Sigmoid colon (tissue), 6 donors: ENCODE measurements at regions not wholly inside any gene's neighbourhood (a gene's known extent, or its start where the extent isn't known, plus 50 kb on each side); places are given as distances from the start of the nearest gene placed in this dataset.

Experiments used
- DNase-seq: peaks from one replicate; pipeline ENCODE4 v3.0.0-alpha.2; 2019
- H3K27ac ChIP-seq, 4 donors: fragments of 200-600 bp; sonication (generic); one replicate each; pipeline ENCODE4 v1.5.1; 2016 to 2019; ENCODE audit warnings: mild to moderate bottlenecking in 1 of 4
- H3K27me3 ChIP-seq, 3 donors: fragments of 200-600 bp; sonication (generic); one replicate each; pipeline ENCODE4 v1.5.1; 2019; ENCODE audit warnings: mild to moderate bottlenecking in 1 of 3
- H3K36me3 ChIP-seq, 4 donors: fragments of 200-600 bp; sonication (generic); one replicate each; pipeline ENCODE4 v1.5.1; 2016 to 2019
- H3K4me1 ChIP-seq, 4 donors: fragments of 200-600 bp; sonication (generic); one replicate each; pipeline ENCODE4 v1.5.1; 2017 to 2019
- H3K4me3 ChIP-seq, 4 donors: fragments of 200-600 bp; sonication (generic); one replicate each; pipeline ENCODE4 v1.5.1; 2017 to 2019; ENCODE audit warnings: mild to moderate bottlenecking in 2 of 4, moderate library complexity in 1 of 4
- H3K9me3 ChIP-seq, 4 donors: fragments of 200-600 bp in 3 of 4; sonication (generic) in 3 of 4; one replicate each; pipeline versions ENCODE4 v1.5.1 to v1.6.1; 2013 to 2019
- CTCF ChIP-seq, 4 experiments: fragments of 450-650 bp in 3 of 4; fragments of 200-600 bp in 1 of 4; IDR thresholded peaks; one replicate each; pipeline ENCODE4 v1.5.1; 2016 to 2019; ENCODE audit warnings: antibody characterized with exemption in 4 of 4, mild to moderate bottlenecking in 3 of 4, moderate library complexity in 2 of 4
- EP300 ChIP-seq, 4 donors: sonication (generic); formaldehyde crosslinking; IDR thresholded peaks; one replicate each; pipeline ENCODE4 v1.6.1; 2017; ENCODE audit warnings: antibody characterized with exemption in 4 of 4
- POLR2A ChIP-seq, 2 donors: fragments of 450-650 bp; IDR thresholded peaks; one replicate each; pipeline ENCODE4 v1.6.1; 2016; ENCODE audit warnings: antibody characterized with exemption in 2 of 2, mild to moderate bottlenecking in 2 of 2, moderate library complexity in 2 of 2
- POLR2AphosphoS5 ChIP-seq, 4 donors: sonication (generic); formaldehyde crosslinking; IDR thresholded peaks; one replicate each; pipeline ENCODE4 v1.6.1; 2017; ENCODE audit warnings: antibody characterized with exemption in 4 of 4
- WGBS, 2 donors: extraction: QIAGEN DNeasy Blood & Tissue Kit; methylation state at CpG; one replicate each; pipeline ENCODE4 v1.1.7; 2013; 5-methylcytosine and 5-hydroxymethylcytosine counted together
- intact Hi-C: fragments of 100-400 bp; cut with DNase I; formaldehyde crosslinking; loops from one replicate; pipeline ENCODE4 v1.15.1; 2023
- donor health status: healthy with polysubstance abuse.
- donor health status: healthy.

DNA sequence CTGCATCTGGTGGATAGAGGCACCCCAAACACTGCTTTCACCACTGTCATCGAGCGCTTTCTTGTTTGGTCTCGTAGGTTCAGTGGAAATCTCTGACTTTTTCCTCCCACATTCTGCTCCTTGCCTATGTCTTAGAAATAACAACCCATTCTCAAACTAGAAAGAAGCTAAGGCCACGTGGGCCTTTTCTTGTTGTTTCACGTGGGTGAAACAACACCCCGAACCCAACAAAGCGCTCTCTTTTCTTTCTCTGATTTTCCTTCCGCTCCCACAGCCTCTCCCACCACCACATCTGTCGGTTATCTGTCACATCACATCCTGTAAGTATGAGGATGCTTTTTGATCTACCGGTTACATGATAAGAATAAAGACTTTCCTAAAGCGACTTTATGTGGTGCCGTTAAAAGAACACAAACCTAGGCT lies 77.1 kb downstream of the LINC01488 start:
- H3K4me1 ChIP-seq = no peaks in the 10 kb centered on the region
- no peaks in the 10 kb centered on the region for H3K36me3 ChIP-seq
- TF ChIP-seq CTCF (IDR thresholded peaks at IDR 0.05) = no peak
- no peak for TF ChIP-seq POLR2A (IDR thresholded peaks at IDR 0.05)
- TF ChIP-seq EP300 (IDR thresholded peaks at IDR 0.05) = no peak
- TF ChIP-seq POLR2AphosphoS5 (IDR thresholded peaks at IDR 0.05) = no peak
- 72 to 79% methylated on average over 12 of the region's 12 CpGs for WGBS, 2 donors
- H3K9me3 ChIP-seq = no peaks in the 10 kb centered on the region
- DNase-seq = no peak
- H3K27ac ChIP-seq = no peak overlapping the region
- H3K4me3 ChIP-seq = no peak overlapping the region
- no peaks in the 10 kb centered on the region for H3K27me3 ChIP-seq
- intact Hi-C loops = no loop called here

GRCh38 chr11:69559181-69559580 lies 77.7 kb downstream of the LINC01488 start:
- H3K4me1 ChIP-seq = no peaks in the 10 kb centered on the region
- no peaks in the 10 kb centered on the region for H3K27me3 ChIP-seq
- H3K9me3 ChIP-seq = no peaks in the 10 kb centered on the region
- no peaks in the 10 kb centered on the region for H3K36me3 ChIP-seq
- intact Hi-C loops = no loop called here
- TF ChIP-seq CTCF (IDR thresholded peaks at IDR 0.05) (no peak), POLR2AphosphoS5 (IDR thresholded peaks at IDR 0.05) (no peak), POLR2A (IDR thresholded peaks at IDR 0.05) (no peak), EP300 (IDR thresholded peaks at IDR 0.05) (no peak)
- no peak overlapping the region for H3K27ac ChIP-seq
- no peak overlapping the region for H3K4me3 ChIP-seq
- WGBS, 2 donors = 80 to 86% methylated on average over 5 of the region's 5 CpGs
- DNase-seq = no peak

DNA sequence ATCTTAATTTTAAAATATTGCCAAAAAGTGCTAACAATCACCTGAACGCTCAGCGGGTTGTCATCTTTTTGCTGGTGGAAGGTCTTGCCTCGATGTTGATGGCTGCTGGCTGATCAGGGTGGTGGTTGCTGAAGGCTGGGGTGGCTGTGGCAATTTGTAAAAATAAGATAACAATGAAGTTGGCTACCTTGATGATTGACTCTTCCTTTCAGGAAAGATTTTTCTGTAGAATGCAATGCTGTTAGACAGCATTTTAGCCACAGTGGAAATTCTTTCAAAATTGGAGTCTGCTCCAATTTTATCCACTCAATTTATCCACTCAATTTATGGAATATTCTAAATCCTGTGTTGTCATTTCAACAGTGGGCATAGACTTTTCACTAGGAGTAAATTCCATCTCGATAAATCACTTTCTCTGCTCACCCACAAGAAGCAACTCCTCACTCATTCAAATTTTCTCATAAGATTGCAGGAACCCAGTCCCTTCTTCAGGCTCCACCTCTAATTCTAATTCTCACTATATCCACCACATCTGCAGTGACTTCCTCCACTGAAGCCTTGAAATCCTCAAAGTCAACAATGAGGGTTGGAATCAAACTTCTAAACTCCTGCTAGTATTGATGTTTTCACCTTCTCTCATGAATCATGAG lies 78.8 kb downstream of the LINC01488 start:
- TF ChIP-seq POLR2A (IDR thresholded peaks at IDR 0.05) = no peak
- no peak for TF ChIP-seq CTCF (IDR thresholded peaks at IDR 0.05)
- no peak for TF ChIP-seq POLR2AphosphoS5 (IDR thresholded peaks at IDR 0.05)
- no peak for TF ChIP-seq EP300 (IDR thresholded peaks at IDR 0.05)
- Histone ChIP-seq H3K9me3 (no peaks in the 10 kb centered on the region), H3K27ac (no peak overlapping the region), H3K27me3 (no peaks in the 10 kb centered on the region), H3K36me3 (no peaks in the 10 kb centered on the region), H3K4me1 (no peaks in the 10 kb centered on the region), H3K4me3 (no peak overlapping the region)
- no peak for DNase-seq
- intact Hi-C loops = loop anchor here (10.0 kb wide), 1 partner anchor 605 kb away; no protein-coding TSS in a partner anchor
- WGBS, 2 donors = 89 to 93% methylated on average over 4 of the region's 4 CpGs

- Histone ChIP-seq H3K27me3 (no peaks in the 10 kb centered on the region), H3K36me3 (no peaks in the 10 kb centered on the region), H3K27ac (no peak overlapping the region), H3K4me1 (no peaks in the 10 kb centered on the region), H3K9me3 (no peaks in the 10 kb centered on the region), H3K4me3 (no peak overlapping the region)
- no peak for TF ChIP-seq EP300 (IDR thresholded peaks at IDR 0.05)
- TF ChIP-seq CTCF (IDR thresholded peaks at IDR 0.05) = no peak
- intact Hi-C loops = loop anchor here (10.0 kb wide), 1 partner anchor 602 kb away; no protein-coding TSS in a partner anchor
- no peak for DNase-seq
- 90 to 93% methylated on average over 4 of the region's 4 CpGs for WGBS, 2 donors
Observed at GRCh38 chr11:69562302-69562701, 78.7 kb upstream of the CCND1 start.

DNA sequence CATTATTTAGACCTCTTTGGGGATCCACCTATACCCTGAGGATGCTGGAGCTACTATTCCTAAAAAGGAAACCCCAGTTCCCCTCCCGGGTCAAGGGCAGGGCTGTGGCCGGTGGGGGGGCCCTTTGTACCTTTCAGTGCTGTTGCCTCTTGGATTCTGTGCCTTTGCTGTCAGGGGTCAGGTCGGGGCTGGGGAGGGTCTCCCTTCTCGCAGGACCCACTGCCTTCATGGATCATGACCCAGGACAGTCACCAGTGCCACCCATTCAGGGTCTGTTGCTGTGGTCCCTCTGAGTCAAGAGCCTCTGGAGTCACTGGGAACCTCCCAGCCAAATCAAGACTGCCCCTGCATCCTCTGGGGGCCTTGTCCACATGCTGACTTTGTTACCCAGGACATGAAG lies 78.1 kb upstream of the CCND1 start:
- peak; percentile 37 for DNase-seq
- no peak overlapping the region for H3K27ac ChIP-seq
- no peaks in the 10 kb centered on the region for H3K36me3 ChIP-seq
- H3K9me3 ChIP-seq = no peaks in the 10 kb centered on the region
- no peak overlapping the region for H3K4me3 ChIP-seq
- no peaks in the 10 kb centered on the region for H3K4me1 ChIP-seq
- intact Hi-C loops = loop anchor here (10.0 kb wide), 1 partner anchor 602 kb away; no protein-coding TSS in a partner anchor
- H3K27me3 ChIP-seq = no peaks in the 10 kb centered on the region
- 90 to 93% methylated on average over 4 of the region's 4 CpGs for WGBS, 2 donors
- TF ChIP-seq POLR2A (IDR thresholded peaks at IDR 0.05) = no peak
